ENCODE measurements at regions not wholly inside any gene's neighbourhood (a gene's known extent, or its start where the extent isn't known, plus 50 kb on each side); places are given as distances from the start of the nearest gene placed in this dataset.

GRCh38 chr2:35293261-35293660, 1062.3 kb upstream of the CRIM1 start:
- no peak overlapping the region for H3K27ac ChIP-seq
- H3K9me3 ChIP-seq: no peaks in the 10 kb centered on the region
- DNase-seq (no peak), ATAC-seq (no peak)
- TF ChIP-seq POLR2A (IDR thresholded peaks at IDR 0.05): no peak
- TF ChIP-seq CTCF (IDR thresholded peaks at IDR 0.05): no peak
- WGBS, 4 donors: 46 to 63% (median 56%) methylated on average over 2 of the region's 2 CpGs
- no peaks in the 10 kb centered on the region for H3K27me3 ChIP-seq
- H3K36me3 ChIP-seq: no peaks in the 10 kb centered on the region
- intact Hi-C loops (cut with DNase I): no loop called here
- no peak overlapping the region for H3K4me3 ChIP-seq
- H3K4me1 ChIP-seq: no peaks in the 10 kb centered on the region

- no peak overlapping the region for H3K27ac ChIP-seq
- H3K27me3 ChIP-seq: no peaks in the 10 kb centered on the region
- TF ChIP-seq POLR2A (IDR thresholded peaks at IDR 0.05) (no peak), CTCF (IDR thresholded peaks at IDR 0.05) (no peak)
- H3K4me1 ChIP-seq: no peaks in the 10 kb centered on the region
- ATAC-seq (no peak), DNase-seq (no peak)
- WGBS, 4 donors: 35 to 59% (median 43%) methylated on average over 2 of the region's 2 CpGs
- no peak overlapping the region for H3K4me3 ChIP-seq
- H3K36me3 ChIP-seq: no peaks in the 10 kb centered on the region
- H3K9me3 ChIP-seq: peaks cover 0 to 3% (median 0%) of the 10 kb centered on the region in 12 donors
- intact Hi-C loops (cut with DNase I): no loop called here
Measured at GRCh38 chr2:35292199-35292598, 1063.4 kb upstream of the CRIM1 start.

DNA sequence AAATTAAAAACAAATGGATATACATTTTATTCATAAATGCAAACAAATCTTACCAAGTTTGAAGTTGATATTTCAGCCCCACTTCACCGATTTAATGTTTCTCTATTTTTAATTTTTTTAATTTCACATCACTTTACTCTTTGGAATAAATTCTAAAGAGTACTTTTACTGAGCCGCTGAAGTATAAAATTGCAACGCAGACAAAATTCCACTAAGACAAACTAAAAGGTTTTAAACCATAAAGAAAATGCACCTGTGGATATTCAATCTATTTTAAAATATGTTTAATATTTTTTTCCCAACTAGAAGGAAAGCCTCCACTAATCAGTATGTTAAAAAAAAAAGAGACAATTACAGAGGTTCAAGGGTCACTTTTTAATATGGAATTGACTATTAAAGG, 1073.9 kb upstream of the CRIM1 start:
- DNase-seq (no peak), ATAC-seq (no peak)
- Histone ChIP-seq H3K9me3 (peaks cover 0 to 6% (median 0%) of the 10 kb centered on the region in 12 donors), H3K27ac (no peak overlapping the region), H3K4me1 (no peaks in the 10 kb centered on the region), H3K4me3 (no peak overlapping the region), H3K36me3 (no peaks in the 10 kb centered on the region), H3K27me3 (no peaks in the 10 kb centered on the region)
- intact Hi-C loops (cut with DNase I): no loop called here
- TF ChIP-seq CTCF (IDR thresholded peaks at IDR 0.05) (no peak), POLR2A (IDR thresholded peaks at IDR 0.05) (no peak)
- WGBS, 4 donors: 83 to 90% (median 88%) methylated on average over 3 of the region's 3 CpGs

- TF ChIP-seq POLR2A (IDR thresholded peaks at IDR 0.05): no peak
- no peak for TF ChIP-seq CTCF (IDR thresholded peaks at IDR 0.05)
- DNase-seq (no peak), ATAC-seq (no peak)
- no peak overlapping the region for H3K4me3 ChIP-seq
- no peaks in the 10 kb centered on the region for H3K36me3 ChIP-seq
- peaks cover 0 to 4% (median 0%) of the 10 kb centered on the region in 12 donors for H3K9me3 ChIP-seq
- H3K27ac ChIP-seq: no peak overlapping the region
- no peaks in the 10 kb centered on the region for H3K4me1 ChIP-seq
- intact Hi-C loops (cut with DNase I): no loop called here
- H3K27me3 ChIP-seq: no peaks in the 10 kb centered on the region
Measured at GRCh38 chr2:35255826-35256225, 1099.8 kb upstream of the CRIM1 start.
